Central memory CD8-positive, alpha-beta T cell (primary cell): ENCODE measurements at regions not wholly inside any gene's neighbourhood (a gene's known extent, or its start where the extent isn't known, plus 50 kb on each side); places are given as distances from the start of the nearest gene placed in this dataset.
"Not testable (repeated sequence)": the region's sequence is repeated elsewhere in the genome, so short reads cannot be mapped to it uniquely, and the experiment has no call there.

Source experiments
- ATAC-seq: fragments of 150-1000 bp; cut with Tn5 transposase; replicated peaks from 2 replicates; pipeline ENCODE4 v1.10.0; 2022; ENCODE audit warnings: mild to moderate bottlenecking, moderate FRiP score, moderate number of reproducible peaks; ENCODE audit not compliant: poor library complexity, severe bottlenecking; ENCODE audit errors: extremely low read depth
- DNase-seq, 2 donors: peaks; one replicate each; pipeline ENCODE4 v3.0.0; 2021; ENCODE audit warnings: low spot score in 2 of 2
- H3K27ac Mint-ChIP-seq: one replicate; pipeline ENCODE4 v1.8.0; 2022; ENCODE audit warnings: low read depth, mild to moderate bottlenecking, moderate library complexity, mixed read lengths
- H3K27me3 Mint-ChIP-seq: one replicate; pipeline ENCODE4 v1.8.0; 2022; ENCODE audit warnings: mixed read lengths
- H3K36me3 Mint-ChIP-seq: one replicate; pipeline ENCODE4 v1.8.0; 2022; ENCODE audit warnings: mild to moderate bottlenecking, moderate library complexity, mixed read lengths; ENCODE audit not compliant: insufficient read depth
- H3K4me1 Mint-ChIP-seq: one replicate; pipeline ENCODE4 v1.8.0; 2022; ENCODE audit warnings: mixed read lengths
- H3K4me3 Mint-ChIP-seq: one replicate; pipeline ENCODE4 v1.8.0; 2022; ENCODE audit warnings: mild to moderate bottlenecking, moderate library complexity, mixed read lengths
- H3K9me3 Mint-ChIP-seq: one replicate; pipeline ENCODE4 v1.8.0; 2022; ENCODE audit warnings: mixed read lengths

- Mint-ChIP-seq H3K27me3 (no peaks in the 10 kb centered on the region), H3K4me3 (no peak overlapping the region), H3K36me3 (no peaks in the 10 kb centered on the region), H3K9me3 (peaks cover 26% of the 10 kb centered on the region), H3K4me1 (no peaks in the 10 kb centered on the region), H3K27ac (no peak overlapping the region)
- DNase-seq (no peak), ATAC-seq (no peak)
These were observed 762.4 kb downstream of the SLC6A15 start for GRCh38 chr12:84150201-84150600.

- H3K9me3 Mint-ChIP-seq = peaks cover 18% of the 10 kb centered on the region
- DNase-seq (no peak), ATAC-seq (no peak)
- no peak overlapping the region for H3K4me3 Mint-ChIP-seq
- H3K36me3 Mint-ChIP-seq = no peaks in the 10 kb centered on the region
- H3K4me1 Mint-ChIP-seq = no peaks in the 10 kb centered on the region
- no peaks in the 10 kb centered on the region for H3K27me3 Mint-ChIP-seq
- no peak overlapping the region for H3K27ac Mint-ChIP-seq
These were observed 764.3 kb downstream of the SLC6A15 start for GRCh38 chr12:84148335-84148734.

- no peak for ATAC-seq
- no peaks in the 10 kb centered on the region for H3K27me3 Mint-ChIP-seq
- H3K36me3 Mint-ChIP-seq = no peaks in the 10 kb centered on the region
- no peaks in the 10 kb centered on the region for H3K4me1 Mint-ChIP-seq
- no peak overlapping the region for H3K4me3 Mint-ChIP-seq
- H3K9me3 Mint-ChIP-seq = peaks cover 10% of the 10 kb centered on the region
- no peak overlapping the region for H3K27ac Mint-ChIP-seq
- DNase-seq = no peak
These were observed 775.7 kb downstream of the SLC6A15 start for GRCh38 chr12:84136862-84137367.

- Mint-ChIP-seq H3K27me3 (no peaks in the 10 kb centered on the region), H3K9me3 (peaks cover 6% of the 10 kb centered on the region), H3K4me1 (no peaks in the 10 kb centered on the region), H3K27ac (no peak overlapping the region), H3K4me3 (no peak overlapping the region), H3K36me3 (no peaks in the 10 kb centered on the region)
- ATAC-seq = no peak
- DNase-seq = no peak
These were observed 776.9 kb downstream of the SLC6A15 start for GRCh38 chr12:84135586-84136279.

GRCh38 chr12:84134797-84135366, 777.7 kb downstream of the SLC6A15 start:
- Mint-ChIP-seq H3K36me3 (no peaks in the 10 kb centered on the region), H3K4me3 (no peak overlapping the region), H3K9me3 (no peaks in the 10 kb centered on the region), H3K27me3 (no peaks in the 10 kb centered on the region), H3K4me1 (no peaks in the 10 kb centered on the region), H3K27ac (no peak overlapping the region)
- ATAC-seq (no peak), DNase-seq (no peak)

GRCh38 chr12:84131076-84131475, 781.5 kb downstream of the SLC6A15 start:
- no peaks in the 10 kb centered on the region for H3K36me3 Mint-ChIP-seq
- H3K27ac Mint-ChIP-seq = no peak overlapping the region
- no peak overlapping the region for H3K4me3 Mint-ChIP-seq
- no peaks in the 10 kb centered on the region for H3K9me3 Mint-ChIP-seq
- DNase-seq (no peak), ATAC-seq (no peak)
- H3K27me3 Mint-ChIP-seq = no peaks in the 10 kb centered on the region
- no peaks in the 10 kb centered on the region for H3K4me1 Mint-ChIP-seq

GRCh38 chr12:84128117-84128991, 784.2 kb downstream of the SLC6A15 start:
- Mint-ChIP-seq H3K4me1 (no peaks in the 10 kb centered on the region), H3K27me3 (no peaks in the 10 kb centered on the region), H3K9me3 (peaks cover 6% of the 10 kb centered on the region), H3K27ac (no peak overlapping the region), H3K4me3 (no peak overlapping the region), H3K36me3 (no peaks in the 10 kb centered on the region)
- DNase-seq (no peak), ATAC-seq (no peak)

GRCh38 chr12:84124211-84124610, 788.4 kb downstream of the SLC6A15 start:
- DNase-seq = no peak
- Mint-ChIP-seq H3K27ac (no peak overlapping the region), H3K4me3 (no peak overlapping the region), H3K9me3 (peaks cover 20% of the 10 kb centered on the region), H3K36me3 (no peaks in the 10 kb centered on the region), H3K4me1 (no peaks in the 10 kb centered on the region), H3K27me3 (no peaks in the 10 kb centered on the region)
- no peak for ATAC-seq

- Mint-ChIP-seq H3K27me3 (no peaks in the 10 kb centered on the region), H3K9me3 (peaks cover 18% of the 10 kb centered on the region), H3K36me3 (no peaks in the 10 kb centered on the region), H3K27ac (no peak overlapping the region), H3K4me1 (no peaks in the 10 kb centered on the region), H3K4me3 (no peak overlapping the region)
- ATAC-seq (no peak), DNase-seq (no peak)
These were observed 795.4 kb downstream of the SLC6A15 start for GRCh38 chr12:84117190-84117589.

- Mint-ChIP-seq H3K36me3 (no peaks in the 10 kb centered on the region), H3K4me1 (no peaks in the 10 kb centered on the region), H3K4me3 (no peak overlapping the region), H3K27ac (no peak overlapping the region), H3K9me3 (peaks cover 14% of the 10 kb centered on the region), H3K27me3 (no peaks in the 10 kb centered on the region)
- ATAC-seq (no peak), DNase-seq (no peak)
These were observed 798.9 kb downstream of the SLC6A15 start for GRCh38 chr12:84113666-84114065.

GRCh38 chr12:84103886-84104285, 808.7 kb downstream of the SLC6A15 start:
- not testable (repeated sequence) for DNase-seq, H3K27me3 Mint-ChIP-seq, H3K4me3 Mint-ChIP-seq, H3K36me3 Mint-ChIP-seq, H3K27ac Mint-ChIP-seq, ATAC-seq, H3K4me1 Mint-ChIP-seq
- H3K9me3 Mint-ChIP-seq = peaks cover 43% of the 10 kb centered on the region

- not testable (repeated sequence) for ATAC-seq, H3K27me3 Mint-ChIP-seq, H3K4me1 Mint-ChIP-seq, H3K4me3 Mint-ChIP-seq, H3K36me3 Mint-ChIP-seq, H3K27ac Mint-ChIP-seq, DNase-seq
- H3K9me3 Mint-ChIP-seq = peaks cover 34% of the 10 kb centered on the region
These were observed 810.6 kb downstream of the SLC6A15 start for GRCh38 chr12:84101963-84102362.
